NOMO-1 treated with DMSO at 0.1 percent for 48 hours (cell line): ENCODE measurements at regions not wholly inside any gene's neighbourhood (a gene's known extent, or its start where the extent isn't known, plus 50 kb on each side); places are given as distances from the start of the nearest gene placed in this dataset.
A peak's percentile ranks its signal among the peaks of the same experiment; 100 is the strongest.

Experiments used
- DNase-seq: peaks from one replicate; lab custom pipeline; 2025; ENCODE audit not compliant: unreplicated experiment; lab: John Stamatoyannopoulos, UW

DNA sequence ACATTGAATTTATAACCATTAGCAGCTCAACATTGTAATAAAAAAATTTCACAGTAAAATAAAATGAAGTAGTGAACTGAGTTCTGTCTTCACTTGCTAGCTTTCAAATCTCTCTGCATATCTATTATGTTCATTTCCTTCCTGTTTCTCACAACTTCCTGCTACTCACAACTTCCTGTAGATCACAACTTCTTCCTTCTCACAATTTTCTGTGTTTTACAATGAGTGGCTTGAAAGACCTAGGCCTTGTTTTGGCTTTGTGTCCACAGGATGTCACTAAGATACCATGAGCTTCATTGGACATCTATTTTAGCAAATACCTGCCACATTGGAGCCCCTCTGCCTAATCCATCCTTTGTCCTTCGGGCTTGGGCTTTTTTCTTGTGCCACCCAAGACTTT is 480.3 kb upstream of the ADAMTS16 start:
- DNase-seq: no peak

DNA sequence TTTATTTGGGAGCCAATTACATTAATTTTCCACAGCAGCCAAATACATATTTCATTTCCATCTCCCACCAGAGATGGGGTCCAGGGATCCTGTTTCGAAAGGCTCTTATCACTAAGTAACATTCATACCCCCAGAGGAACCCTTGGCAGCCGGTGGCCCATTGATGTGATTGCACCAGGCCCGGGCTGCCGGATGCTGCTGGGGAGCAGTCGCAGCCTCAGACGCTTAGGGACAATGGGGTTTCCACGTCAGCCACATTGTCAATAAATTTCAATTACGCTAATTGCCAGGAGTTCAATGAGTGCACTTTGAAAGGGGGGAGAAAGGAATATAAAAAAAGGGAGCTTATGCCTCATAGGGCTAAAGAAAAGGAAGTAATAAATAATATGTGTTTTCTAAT is 478.8 kb upstream of the ADAMTS16 start:
- no peak for DNase-seq

DNA sequence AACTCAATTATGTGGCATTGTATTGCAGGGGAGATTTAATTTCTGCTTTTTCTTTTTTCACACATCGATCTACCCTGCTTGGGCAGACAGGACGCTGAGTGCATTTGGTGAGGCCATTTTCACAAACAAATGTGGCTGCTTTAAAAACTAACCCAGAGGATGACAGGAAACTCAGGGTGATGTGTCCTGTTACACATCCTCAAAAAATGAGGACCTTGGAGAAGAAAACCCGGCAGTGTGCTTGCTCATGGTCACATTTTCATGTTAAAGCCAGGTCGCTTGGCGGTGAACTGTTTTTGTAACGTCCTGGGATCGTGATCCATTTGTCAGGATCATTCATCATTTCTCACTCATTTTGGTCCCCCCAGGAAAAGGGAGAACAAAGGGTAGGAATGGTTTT is 478.3 kb upstream of the ADAMTS16 start:
- DNase-seq: no peak

DNA sequence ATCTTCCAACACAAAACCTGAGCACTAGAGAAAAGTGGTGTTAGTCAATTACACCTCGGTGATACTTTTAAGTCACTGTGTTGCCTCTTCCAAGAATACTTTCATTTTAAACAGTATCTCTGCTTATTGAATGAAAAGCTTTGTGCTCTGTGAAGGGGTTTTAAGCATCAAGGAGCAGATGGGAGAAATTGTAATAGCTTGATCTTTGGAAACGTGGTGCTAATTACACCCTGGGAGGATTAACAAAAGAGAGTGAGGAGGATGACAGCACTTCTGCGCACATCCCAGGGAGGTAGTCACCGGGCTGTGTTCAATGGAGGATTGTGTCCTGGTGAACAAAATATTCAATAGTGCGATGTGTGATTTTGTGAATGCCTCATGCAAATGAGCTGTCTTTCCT is 477.4 kb upstream of the ADAMTS16 start:
- DNase-seq: no peak

DNA sequence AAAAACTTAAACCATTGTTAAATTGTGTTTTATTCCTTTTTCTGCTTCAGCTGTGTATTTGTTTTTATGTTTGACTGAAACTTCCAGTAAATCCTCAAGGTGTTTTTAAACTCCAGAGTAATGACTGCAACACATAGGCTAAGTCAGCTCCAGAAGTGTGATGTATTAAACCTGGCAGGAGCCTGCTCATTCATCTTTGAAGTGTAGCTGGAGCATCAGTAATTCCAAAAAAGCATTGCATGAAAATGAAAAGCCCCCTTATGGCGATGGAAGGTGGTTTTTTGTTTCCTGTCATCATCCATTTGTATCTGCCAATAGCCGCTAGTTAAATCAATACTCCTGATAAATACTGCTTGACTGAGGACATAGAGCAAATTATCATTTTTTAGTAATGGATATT is 474.2 kb upstream of the ADAMTS16 start:
- DNase-seq: no peak

DNA sequence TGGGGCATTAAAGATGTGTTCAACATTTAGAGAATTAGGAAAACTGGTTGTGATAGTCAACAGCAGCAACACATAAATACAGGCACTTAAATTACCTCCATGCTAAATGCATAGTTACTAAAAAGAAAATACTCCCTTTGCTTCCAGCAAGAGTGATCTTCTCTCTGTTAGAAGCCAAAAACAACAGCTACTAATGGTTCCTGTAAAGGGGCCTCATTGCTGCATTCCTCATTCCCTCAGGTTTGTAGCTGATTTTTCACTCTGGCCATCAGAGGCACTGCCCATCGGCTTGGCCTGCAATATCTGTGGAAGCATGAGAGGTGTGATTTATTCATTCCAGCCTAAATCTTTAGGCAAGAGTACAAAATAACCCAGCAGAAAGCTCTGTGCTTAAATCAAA is 466.0 kb upstream of the ADAMTS16 start:
- no peak for DNase-seq

DNA sequence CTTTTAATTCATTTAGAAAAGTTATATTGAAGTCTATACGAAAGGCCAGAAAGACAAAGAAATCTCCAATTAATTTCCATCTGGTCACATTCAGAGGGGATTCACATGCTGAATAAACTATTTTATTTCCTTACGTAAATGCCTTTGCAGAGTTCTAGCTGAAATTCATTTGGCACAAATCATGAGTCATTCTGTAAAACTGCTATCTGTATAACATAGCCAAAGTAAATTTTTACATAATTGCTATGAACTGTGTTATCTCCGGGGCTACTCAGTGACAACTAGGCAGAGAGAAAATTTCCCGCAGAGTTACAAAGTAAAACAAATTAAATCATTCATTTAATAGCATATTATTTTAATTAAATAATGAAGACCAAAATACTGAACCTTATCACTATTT is 463.2 kb upstream of the ADAMTS16 start:
- DNase-seq: no peak

DNA sequence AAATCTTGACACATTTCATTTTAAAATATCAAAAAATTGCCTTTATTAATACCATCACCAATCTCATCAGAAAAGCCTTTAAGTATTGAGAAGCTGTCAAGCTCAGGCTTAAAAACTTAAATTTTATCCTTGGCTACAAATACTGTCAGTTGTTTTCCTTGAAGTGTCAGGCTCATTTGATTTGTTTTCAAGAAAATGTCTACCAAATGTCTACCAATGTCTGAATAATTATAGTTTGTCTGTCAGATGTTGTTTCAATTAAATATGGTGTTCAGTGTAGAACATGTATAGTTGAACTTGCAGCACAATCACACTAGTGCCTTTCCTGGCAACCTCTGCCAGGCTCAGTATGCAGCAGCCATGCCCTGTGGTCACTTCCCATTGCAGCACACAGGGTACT is 455.2 kb upstream of the ADAMTS16 start:
- DNase-seq: no peak

DNA sequence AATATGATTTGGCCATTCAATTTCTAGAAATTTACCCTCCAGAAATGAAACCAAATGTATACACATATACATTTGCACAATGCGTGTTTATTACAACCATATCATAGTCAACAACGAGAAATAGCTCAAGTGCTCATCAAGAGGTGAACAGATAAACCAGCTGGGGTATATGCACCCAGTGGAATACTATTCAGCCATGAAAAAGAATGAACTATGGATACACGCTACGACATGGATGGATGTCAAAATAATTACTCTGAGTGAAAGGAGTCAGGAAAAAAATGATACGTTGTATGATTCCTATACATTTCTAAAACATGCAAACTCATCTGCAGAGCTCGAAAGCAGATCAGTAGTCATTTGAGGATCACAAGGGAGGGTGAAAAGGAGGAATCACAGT is 441.5 kb upstream of the ADAMTS16 start:
- no peak for DNase-seq

DNA sequence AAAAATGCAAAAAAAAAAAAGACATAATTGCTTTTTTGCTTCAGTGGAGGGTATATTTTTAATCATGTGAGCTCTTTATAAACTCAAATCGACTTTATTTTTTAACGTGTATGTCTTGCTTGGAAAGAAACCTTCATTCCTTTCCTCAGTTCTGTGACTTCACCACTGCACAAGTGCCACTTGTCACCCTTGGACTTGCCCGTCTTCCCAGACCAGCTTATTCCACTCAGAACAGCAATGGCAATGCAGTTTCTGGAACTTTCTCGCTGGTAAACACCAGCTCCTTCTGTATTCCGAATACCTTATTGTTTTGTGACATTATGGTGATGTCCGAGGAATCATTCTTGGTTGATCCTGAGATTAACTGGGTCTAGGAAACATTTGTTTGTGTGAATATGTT is 440.5 kb upstream of the ADAMTS16 start:
- no peak for DNase-seq

DNA sequence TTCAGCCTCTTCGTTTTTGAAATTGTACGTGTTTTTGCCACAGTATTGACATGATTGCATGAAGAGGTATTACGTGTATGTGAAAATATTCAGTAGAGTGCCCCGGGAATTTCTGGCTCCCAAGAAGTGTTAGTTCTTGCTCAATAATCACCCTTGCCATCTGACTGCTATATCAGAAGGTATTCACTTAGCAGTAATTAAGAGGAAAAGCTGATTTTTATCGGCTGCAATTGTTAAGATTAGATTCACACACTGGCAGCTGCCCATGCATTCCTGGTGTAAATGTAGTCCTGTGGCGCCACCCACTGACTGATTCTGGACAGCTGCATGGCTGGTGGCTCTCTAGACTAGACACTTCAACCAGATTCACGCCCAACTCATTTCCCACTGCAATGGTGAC is 440.1 kb upstream of the ADAMTS16 start:
- peak; percentile 42 for DNase-seq

DNA sequence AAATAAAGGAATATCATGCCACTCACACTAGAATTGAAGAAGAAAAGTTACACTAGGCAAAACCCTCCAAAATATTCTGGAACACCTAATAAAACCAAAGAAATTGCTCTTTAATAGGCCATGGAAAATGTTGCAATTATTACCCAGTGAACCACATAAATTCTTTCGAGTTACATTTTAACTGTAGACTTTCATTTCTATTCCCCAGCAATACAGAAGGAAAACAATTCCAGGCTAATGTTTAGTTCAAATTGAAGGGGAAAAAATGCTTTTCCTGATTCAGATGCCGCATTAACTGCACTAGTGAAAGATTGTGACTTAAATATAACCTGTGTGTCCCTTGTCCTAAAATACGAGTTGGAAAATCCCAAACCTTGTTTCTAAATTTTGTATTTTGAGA is 439.3 kb upstream of the ADAMTS16 start:
- no peak for DNase-seq

DNA sequence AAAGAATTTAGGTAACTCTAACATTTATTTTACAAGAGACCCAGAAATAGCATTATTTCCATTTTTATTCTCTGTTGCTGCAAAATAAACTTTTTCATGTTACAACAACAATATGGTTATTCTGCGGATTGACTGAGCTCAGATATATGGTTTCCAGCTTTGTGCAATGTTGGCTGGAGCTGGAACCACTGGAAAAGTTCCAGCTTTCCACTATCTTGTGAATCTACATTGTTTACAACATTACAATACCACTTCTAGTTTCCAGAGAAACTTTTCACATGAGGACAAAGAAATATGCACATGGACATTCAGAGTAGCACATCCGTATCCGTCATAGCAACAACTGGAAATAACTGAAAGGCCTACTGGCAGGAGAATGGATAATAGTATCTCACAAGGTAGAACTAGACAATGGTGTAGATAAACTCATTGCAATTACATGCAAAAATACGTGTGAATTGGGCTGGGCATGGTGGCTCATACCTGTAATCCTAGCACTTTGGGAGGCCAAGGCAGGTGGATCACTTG is 436.1 kb upstream of the ADAMTS16 start:
- DNase-seq: no peak

DNA sequence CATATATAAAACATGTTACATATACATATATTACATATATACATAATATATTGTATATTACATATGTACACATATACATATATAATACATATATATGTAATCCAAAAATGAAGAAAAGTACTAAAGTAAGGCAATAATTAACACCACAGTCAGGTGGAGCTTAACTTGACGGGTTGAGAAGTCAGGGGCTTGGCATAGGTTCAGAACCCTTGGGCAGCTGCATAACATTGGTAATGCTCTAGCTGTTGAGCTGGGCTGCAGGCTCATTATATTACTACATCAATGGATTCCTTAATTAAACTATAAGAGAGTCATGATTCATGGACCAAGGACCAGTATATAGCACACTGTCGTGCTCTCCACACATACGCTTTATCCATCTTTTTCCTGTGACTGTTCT is 435.2 kb upstream of the ADAMTS16 start:
- DNase-seq: no peak

DNA sequence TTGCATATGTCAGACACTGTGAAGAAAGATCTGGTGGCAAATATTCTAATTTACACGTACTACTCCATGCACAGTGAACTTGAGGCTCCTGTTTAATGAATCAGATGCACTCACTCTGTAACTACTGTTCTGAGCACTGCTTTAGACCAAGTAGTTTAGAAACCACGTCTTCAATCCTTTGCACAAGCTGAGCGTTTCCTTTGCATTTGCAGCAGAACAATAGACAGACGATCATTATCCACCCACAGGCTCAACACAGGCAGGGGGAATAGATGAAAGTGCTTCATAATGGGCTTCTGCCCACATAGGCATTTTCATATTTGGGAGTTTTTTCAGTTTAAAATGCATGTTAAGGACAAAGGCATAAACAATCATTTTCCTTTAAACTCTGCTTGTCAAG is 423.3 kb upstream of the ADAMTS16 start:
- DNase-seq: no peak

DNA sequence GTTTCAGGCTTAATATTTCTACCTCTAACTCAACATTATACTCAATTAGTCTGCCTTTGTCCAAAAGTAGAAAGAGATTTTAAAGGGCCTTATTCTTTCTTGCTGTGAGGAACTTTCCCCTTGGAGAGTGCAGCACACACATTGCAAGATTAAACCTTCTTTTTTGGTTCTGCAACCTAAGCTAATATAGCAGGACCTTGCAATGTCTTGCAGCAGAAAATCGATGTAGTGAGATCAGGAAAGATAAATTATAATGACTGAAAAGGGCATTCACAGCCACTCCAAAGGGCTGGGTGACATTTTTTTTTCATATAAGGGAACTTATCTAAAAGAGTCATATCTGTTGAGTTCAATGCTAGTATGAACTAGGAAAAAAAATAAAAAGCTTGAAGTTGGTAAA is 422.7 kb upstream of the ADAMTS16 start:
- DNase-seq: no peak

DNA sequence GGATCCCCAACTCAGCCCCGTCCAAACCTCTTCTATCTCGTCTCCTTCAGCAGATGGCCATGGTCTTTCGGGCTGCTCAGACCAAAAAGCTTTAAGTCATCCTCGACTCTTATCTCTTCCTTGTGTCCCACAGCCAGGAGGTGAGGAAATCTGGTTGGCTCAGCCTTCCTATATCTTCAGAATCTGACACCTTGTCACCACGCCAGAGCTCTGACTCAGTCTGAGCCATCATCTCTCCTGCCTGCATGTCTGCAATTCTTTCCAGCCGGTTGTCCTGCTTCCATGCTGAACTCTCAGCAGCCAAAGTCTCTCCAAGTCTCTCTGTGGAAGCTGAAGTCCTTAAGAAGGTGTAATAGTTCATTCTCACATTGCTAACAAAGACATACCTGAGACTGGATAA is 419.3 kb upstream of the ADAMTS16 start:
- DNase-seq: no peak

DNA sequence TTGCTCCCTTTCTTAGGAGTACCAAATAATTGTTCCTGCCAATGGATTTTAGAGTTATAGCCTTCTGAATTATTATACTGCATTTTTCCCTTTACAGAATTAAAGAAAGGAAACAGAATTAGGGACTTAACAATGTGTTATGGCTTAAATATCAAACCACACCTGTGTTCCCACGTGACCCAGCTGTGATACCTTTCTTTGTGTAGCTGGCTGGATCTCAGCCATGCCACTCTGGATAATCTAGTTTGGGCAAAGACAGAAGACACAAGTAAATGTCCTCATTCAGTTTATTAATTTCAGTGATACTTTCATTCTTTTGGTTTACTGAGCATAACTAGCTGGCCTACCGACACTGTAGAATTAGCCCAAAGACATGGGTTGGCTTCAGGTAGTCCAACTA is 417.2 kb upstream of the ADAMTS16 start:
- DNase-seq: no peak

DNA sequence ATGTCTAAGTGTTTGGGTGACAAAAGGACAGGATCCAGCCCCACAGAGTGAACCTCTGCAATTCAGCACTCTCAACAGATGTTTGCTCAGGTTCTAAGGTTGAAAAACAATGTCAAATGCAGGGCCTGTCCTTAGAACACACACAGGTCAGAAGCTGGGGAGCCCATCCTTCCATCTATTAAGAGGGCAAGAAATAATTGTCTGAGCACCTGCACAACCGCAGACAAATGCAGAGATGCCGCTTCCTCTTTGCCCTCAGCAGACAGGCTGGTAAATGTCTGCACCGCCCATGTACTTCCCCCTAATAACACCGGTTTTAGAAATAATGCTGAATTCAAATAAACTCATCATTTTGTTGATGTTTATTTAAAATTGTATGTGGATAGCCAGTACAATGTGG is 414.5 kb upstream of the ADAMTS16 start:
- no peak for DNase-seq

DNA sequence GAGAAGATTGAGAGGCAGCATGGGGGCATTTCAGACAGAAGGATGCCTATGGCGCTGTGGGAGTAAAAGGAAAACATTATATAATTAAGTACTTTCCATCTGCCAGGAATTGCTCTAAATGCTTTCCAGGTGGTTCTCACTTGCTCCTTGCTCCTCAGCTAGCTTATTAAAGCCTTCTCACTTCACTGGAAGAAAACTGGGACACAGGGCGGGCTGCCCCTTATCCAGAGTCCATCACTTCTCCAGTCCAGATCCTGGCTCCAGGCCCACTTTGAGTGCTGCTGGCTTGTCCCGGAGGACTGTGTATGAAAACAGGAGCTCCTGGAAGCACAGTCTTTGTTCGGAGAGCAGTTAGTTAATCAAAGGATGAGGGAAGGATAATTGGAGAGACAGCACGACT is 409.9 kb upstream of the ADAMTS16 start:
- no peak for DNase-seq

DNA sequence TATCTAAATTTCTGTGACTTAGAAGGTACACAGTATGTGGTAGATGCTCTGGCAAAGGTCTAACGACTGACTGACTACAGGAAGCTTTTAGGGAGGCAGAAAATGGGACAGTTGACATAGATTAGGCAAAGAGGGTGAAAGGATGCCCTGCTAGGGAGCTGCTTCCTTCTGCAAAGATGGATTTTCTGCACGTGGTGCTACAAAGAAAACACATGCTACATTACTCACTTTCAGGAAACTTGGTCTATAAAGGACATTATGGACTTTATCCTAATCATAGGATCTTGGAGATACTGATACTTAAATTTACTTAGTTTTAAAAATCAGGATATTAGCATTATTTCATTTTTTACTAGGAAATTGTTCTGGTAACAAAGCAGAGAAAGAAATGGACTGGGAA is 405.8 kb upstream of the ADAMTS16 start:
- DNase-seq: no peak

DNA sequence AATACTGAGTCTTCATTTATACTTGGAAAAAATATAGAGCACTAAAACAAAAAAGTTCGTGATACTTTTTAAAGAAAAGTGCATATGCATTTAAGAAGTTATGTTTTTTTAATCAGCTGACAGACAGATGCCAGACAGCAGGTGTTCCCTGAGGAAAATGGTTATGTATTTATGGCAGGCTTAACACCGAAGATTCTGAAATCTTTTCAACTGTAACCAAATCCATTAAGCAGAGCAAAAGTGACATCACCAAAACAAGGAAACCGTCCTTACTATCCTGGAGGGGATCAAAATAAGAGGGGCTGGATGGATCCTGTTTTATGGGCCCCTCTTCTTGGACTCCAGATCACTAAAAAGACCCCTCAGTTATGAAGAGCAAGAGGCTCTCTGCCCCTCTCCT is 404.9 kb upstream of the ADAMTS16 start:
- DNase-seq: no peak

DNA sequence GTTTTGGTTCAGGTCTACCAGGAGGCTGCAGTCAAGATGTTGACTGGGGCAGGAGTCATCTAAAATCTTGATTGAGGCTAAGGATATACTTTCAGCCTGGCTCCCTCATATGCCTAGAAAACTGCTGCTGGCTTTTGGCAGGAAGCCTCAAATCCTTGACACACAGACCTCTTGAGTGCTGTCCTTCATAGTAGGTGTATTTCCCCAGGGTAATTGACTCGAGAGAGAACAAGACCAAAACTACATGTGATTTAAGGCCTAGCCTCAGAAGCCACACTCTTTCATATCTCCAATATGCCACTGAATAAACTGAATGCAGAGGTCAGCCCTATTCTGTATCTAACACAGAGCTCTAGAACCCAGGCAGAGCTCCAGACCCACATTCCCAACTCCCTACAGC is 402.3 kb upstream of the ADAMTS16 start:
- no peak for DNase-seq

DNA sequence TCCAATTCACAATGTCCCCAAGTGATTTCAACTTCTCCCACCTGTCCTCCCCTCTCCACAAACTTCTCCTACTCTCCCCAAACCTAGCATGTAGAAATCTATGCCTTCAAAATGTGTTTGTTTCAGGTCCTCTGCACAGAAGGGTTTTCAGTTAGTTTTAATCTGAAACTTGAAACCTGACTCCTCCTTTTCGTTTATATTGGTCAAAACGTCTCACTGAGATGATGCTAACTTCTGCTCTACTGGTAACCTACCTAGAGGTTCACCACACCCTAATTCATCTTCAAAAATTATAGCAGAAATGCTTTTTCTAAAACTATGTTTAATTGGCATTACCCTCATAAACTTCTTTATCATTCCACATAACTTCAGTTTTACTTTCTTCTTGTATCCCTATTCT is 401.8 kb upstream of the ADAMTS16 start:
- no peak for DNase-seq
